HL-60 (cell line): ENCODE measurements at regions not wholly inside any gene's neighbourhood (a gene's known extent, or its start where the extent isn't known, plus 50 kb on each side); places are given as distances from the start of the nearest gene placed in this dataset.

Experiments
- GABPA ChIP-seq: IDR thresholded peaks from 2 replicates; pipeline ENCODE4 v1.6.1; 2012; ENCODE audit warnings: low read depth
- POLR2AphosphoS5 ChIP-seq: IDR thresholded peaks from 2 replicates; pipeline ENCODE4 v1.6.1; 2012; ENCODE audit warnings: low read depth
- REST ChIP-seq: IDR thresholded peaks from 2 replicates; pipeline ENCODE4 v1.6.1; 2012; ENCODE audit warnings: low read depth; ENCODE audit not compliant: insufficient replicate concordance
- TF ChIP-seq, protein P1 (sequence below): IDR thresholded peaks from one replicate; pipeline ENCODE4 v1.5.1; 2011; ENCODE audit warnings: low read length, control low read depth, inconsistent platforms; ENCODE audit not compliant: insufficient read depth

DNA sequence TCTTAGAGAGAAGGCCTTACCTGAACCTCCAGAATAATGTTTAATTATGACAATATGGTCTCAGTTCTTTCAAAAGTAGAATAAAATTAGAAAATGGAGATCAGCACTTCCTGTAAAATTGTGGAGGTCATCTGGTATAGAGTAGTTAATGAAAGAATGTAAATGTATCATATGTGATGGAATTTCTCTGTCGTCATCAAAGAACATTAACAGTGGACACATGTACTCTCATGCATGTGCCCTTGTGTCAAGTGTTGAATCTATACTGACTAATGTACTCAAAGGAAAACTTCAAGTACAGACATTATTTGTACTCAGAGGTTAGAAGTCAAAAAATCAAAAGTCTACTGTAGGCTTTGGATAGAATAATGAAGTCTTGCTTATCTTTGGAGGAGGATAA is 129.2 kb upstream of the MYOCD start:
- TF ChIP-seq, protein P1, sequence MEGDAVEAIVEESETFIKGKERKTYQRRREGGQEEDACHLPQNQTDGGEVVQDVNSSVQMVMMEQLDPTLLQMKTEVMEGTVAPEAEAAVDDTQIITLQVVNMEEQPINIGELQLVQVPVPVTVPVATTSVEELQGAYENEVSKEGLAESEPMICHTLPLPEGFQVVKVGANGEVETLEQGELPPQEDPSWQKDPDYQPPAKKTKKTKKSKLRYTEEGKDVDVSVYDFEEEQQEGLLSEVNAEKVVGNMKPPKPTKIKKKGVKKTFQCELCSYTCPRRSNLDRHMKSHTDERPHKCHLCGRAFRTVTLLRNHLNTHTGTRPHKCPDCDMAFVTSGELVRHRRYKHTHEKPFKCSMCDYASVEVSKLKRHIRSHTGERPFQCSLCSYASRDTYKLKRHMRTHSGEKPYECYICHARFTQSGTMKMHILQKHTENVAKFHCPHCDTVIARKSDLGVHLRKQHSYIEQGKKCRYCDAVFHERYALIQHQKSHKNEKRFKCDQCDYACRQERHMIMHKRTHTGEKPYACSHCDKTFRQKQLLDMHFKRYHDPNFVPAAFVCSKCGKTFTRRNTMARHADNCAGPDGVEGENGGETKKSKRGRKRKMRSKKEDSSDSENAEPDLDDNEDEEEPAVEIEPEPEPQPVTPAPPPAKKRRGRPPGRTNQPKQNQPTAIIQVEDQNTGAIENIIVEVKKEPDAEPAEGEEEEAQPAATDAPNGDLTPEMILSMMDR = no peak
- TF ChIP-seq POLR2AphosphoS5 = no peak
- TF ChIP-seq REST = no peak
- TF ChIP-seq GABPA = no peak
